Bronchial epithelial cell (primary cell): ENCODE measurements at regions not wholly inside any gene's neighbourhood (a gene's known extent, or its start where the extent isn't known, plus 50 kb on each side); places are given as distances from the start of the nearest gene placed in this dataset.

ENCODE experiments used
- DNase-seq: peaks from one replicate; pipeline ENCODE4 v3.0.0-alpha.2; 2010; ENCODE audit warnings: low read depth
- FAIRE-seq: peaks from 2 replicates; lab custom pipeline; 2011; peaks lifted over from hg19 to GRCh38; lab: Jason Lieb, UNC
- H3K27me3 ChIP-seq: 2 replicates; pipeline ENCODE4 v1.5.1; 2011; ENCODE audit warnings: low read length; ENCODE audit not compliant: control insufficient read depth, insufficient read depth
- H3K36me3 ChIP-seq: 2 replicates; pipeline ENCODE4 v1.5.1; 2011; ENCODE audit warnings: low read length; ENCODE audit not compliant: control insufficient read depth, insufficient read depth
- H3K4me3 ChIP-seq: 2 replicates; pipeline ENCODE4 v1.5.1; 2011; ENCODE audit warnings: mild to moderate bottlenecking, low read depth, low read length, control low read depth
- TF ChIP-seq, protein P1 (sequence below): IDR thresholded peaks from 2 replicates; pipeline ENCODE4 v1.5.1; 2011; ENCODE audit warnings: mild to moderate bottlenecking, moderate library complexity, low read length, control low read depth, inconsistent platforms; ENCODE audit not compliant: insufficient read depth, severe bottlenecking

DNA sequence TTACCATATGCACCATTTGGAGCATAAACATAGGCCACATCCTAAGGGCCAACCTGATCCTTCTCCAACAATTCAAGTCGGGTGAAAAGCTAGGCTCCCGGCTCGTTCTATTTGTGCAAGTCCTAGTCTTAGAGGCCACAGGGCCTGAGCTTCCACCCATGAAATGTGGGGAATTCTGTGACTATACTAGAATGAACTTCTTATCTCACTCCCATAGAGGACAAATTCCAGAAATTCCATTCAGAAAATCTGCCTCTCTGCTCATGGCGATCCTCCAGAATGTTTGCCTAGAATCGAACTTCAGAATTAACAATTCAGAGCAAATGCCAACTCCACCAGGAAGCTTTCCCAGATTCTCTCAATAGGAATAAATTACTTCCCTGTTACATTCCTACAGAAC is 187.9 kb downstream of the BCL11A start:
- no peak for DNase-seq
- Histone ChIP-seq H3K27me3 (no peaks in the 10 kb centered on the region), H3K36me3 (no peaks in the 10 kb centered on the region), H3K4me3 (no peak overlapping the region)
- TF ChIP-seq, protein P1, sequence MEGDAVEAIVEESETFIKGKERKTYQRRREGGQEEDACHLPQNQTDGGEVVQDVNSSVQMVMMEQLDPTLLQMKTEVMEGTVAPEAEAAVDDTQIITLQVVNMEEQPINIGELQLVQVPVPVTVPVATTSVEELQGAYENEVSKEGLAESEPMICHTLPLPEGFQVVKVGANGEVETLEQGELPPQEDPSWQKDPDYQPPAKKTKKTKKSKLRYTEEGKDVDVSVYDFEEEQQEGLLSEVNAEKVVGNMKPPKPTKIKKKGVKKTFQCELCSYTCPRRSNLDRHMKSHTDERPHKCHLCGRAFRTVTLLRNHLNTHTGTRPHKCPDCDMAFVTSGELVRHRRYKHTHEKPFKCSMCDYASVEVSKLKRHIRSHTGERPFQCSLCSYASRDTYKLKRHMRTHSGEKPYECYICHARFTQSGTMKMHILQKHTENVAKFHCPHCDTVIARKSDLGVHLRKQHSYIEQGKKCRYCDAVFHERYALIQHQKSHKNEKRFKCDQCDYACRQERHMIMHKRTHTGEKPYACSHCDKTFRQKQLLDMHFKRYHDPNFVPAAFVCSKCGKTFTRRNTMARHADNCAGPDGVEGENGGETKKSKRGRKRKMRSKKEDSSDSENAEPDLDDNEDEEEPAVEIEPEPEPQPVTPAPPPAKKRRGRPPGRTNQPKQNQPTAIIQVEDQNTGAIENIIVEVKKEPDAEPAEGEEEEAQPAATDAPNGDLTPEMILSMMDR: no peak
- FAIRE-seq: no peak

DNA sequence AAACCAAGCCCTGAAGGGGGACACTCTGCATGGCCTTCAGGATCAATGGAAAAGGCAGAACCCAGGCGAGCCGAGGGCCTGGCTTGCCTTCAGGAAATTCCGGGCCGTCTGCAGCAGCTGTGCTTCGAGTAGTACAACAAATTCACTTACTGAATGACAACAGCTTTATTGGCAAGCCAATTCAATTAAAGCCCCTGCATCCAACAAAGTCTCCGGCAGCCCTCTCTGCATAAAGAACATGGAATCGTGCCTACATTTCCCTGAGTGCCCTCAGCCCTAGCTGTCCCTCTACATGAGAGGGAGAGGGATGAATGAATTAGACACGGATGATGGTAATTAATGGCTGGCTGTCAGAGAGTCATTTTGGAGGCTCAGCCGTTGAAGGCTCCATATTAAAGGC is 189.0 kb downstream of the BCL11A start:
- FAIRE-seq: no peak
- DNase-seq: no peak
- TF ChIP-seq, protein P1: no peak

DNA sequence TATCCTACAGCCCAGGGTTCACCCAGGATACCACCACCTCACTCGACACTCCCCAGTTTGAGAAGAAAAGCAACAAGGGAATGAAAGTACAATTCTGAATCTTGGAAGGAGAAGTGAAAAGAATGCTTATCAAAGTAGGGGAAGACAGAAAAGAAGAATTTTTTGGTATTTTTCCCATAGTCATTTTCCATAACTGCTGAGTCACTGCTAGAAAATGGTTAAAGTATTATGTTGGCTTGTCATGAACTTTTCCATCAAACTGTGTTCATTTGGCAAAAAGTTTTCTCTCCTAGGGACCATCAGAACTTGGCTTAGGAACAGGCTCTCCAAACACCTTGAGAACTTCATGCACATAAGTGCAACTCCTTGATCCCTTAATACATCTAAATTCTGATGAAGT is 192.0 kb downstream of the BCL11A start:
- Histone ChIP-seq H3K27me3 (no peaks in the 10 kb centered on the region), H3K36me3 (no peaks in the 10 kb centered on the region), H3K4me3 (no peak overlapping the region)
- no peak for FAIRE-seq
- DNase-seq: no peak
- TF ChIP-seq, protein P1: no peak

More for the DNA sequence above, 189.0 kb downstream of the BCL11A start:
- no peak overlapping the region for H3K4me3 ChIP-seq
- H3K36me3 ChIP-seq: no peaks in the 10 kb centered on the region
- H3K27me3 ChIP-seq: no peaks in the 10 kb centered on the region

DNA sequence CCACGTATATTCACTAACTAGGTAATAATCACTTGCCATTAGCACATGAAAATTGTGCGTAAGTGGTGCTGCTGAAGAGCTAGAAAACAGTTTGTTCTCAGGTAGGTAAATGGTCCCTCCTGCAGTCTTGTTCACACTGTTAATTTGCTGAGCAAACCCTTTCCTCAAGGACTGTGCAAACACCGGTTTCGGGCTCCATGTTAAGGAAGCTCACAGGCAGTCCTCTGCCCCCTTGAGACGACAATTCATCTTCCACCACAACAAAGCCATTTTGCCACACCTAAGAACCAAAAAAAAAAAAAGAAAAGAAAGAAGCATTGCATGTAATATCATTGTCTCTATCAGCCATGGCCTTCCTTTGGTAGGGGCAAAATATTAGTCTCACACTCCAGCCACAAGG is 193.9 kb downstream of the BCL11A start:
- no peak for FAIRE-seq
- Histone ChIP-seq H3K27me3 (no peaks in the 10 kb centered on the region), H3K36me3 (no peaks in the 10 kb centered on the region)

DNA sequence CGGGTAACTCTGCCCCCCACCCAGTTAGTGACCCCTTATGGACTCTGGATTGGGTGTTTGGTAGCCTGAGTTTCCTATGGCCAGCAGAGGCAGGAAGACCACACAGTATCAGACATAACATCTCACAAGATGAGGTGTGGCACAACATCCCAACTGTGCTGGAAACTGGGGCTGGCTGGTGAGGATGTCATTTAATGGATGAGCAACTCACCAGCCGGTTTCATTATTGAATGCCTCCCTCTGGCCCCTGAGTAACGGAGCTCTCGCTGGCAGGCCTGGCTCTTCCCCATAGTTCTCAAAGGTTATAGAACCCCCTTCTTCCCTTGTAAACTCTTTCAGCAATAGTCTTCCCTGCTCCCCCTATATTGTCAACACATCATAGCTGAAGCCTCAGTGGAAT is 195.0 kb downstream of the BCL11A start:
- no peak for FAIRE-seq
- no peak for DNase-seq
- Histone ChIP-seq H3K4me3 (no peak overlapping the region), H3K27me3 (no peaks in the 10 kb centered on the region), H3K36me3 (no peaks in the 10 kb centered on the region)
- TF ChIP-seq, protein P1: no peak

More for the DNA sequence above, 193.9 kb downstream of the BCL11A start:
- TF ChIP-seq, protein P1: no peak
- no peak for DNase-seq
- H3K4me3 ChIP-seq: no peak overlapping the region

DNA sequence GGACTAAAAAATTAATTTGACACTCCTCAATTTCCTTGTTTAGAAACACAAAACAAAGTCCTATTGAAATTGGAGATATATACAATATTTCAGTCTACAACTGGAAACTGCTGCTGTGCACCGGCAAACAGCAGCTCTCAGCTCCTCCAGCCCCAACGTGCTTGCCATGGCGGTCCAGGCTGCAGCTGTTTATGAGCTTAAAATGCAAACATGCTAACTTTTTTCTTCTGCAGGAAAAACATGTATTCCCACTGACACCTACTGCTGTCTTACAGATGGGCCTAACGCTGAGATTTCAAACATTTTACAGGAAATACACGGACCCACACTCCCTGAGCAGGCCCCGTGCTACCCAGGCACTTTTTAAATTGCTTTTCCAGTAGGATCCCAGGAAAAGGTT is 195.5 kb downstream of the BCL11A start:
- Histone ChIP-seq H3K27me3 (no peaks in the 10 kb centered on the region), H3K4me3 (no peak overlapping the region), H3K36me3 (no peaks in the 10 kb centered on the region)
- TF ChIP-seq, protein P1: no peak
- no peak for DNase-seq
- no peak for FAIRE-seq
